HFFc6 (cell line): ENCODE measurements at regions not wholly inside any gene's neighbourhood (a gene's known extent, or its start where the extent isn't known, plus 50 kb on each side); places are given as distances from the start of the nearest gene placed in this dataset.

ENCODE experiments used
- DNase-seq: peaks from one replicate; pipeline ENCODE4 v3.0.0-alpha.2; 2018
- H3K27ac Mint-ChIP-seq: 2 replicates; pipeline ENCODE4 v1.8.0; 2020; ENCODE audit warnings: mild to moderate bottlenecking, mixed read lengths
- H3K27me3 Mint-ChIP-seq: 2 replicates; pipeline ENCODE4 v1.8.0; 2021; ENCODE audit warnings: mild to moderate bottlenecking, moderate library complexity, mixed read lengths; ENCODE audit not compliant: insufficient read depth
- H3K36me3 Mint-ChIP-seq: 2 replicates; pipeline ENCODE4 v1.8.0; 2021; ENCODE audit warnings: low read depth, mixed read lengths
- H3K4me1 Mint-ChIP-seq: 2 replicates; pipeline ENCODE4 v1.8.0; 2020; ENCODE audit warnings: low read depth, mixed read lengths
- H3K4me3 Mint-ChIP-seq: 2 replicates; pipeline ENCODE4 v1.8.0; 2020; ENCODE audit warnings: mild to moderate bottlenecking, moderate library complexity, mixed read lengths
- H3K9me3 Mint-ChIP-seq: 2 replicates; pipeline ENCODE4 v1.8.0; 2020; ENCODE audit warnings: mild to moderate bottlenecking, mixed read lengths
- CTCF ChIP-seq: fragments of 200-600 bp; sonication (generic); IDR thresholded peaks from 2 replicates; pipeline ENCODE4 v1.5.0; 2021; ENCODE audit warnings: antibody characterized with exemption, mild to moderate bottlenecking

DNA sequence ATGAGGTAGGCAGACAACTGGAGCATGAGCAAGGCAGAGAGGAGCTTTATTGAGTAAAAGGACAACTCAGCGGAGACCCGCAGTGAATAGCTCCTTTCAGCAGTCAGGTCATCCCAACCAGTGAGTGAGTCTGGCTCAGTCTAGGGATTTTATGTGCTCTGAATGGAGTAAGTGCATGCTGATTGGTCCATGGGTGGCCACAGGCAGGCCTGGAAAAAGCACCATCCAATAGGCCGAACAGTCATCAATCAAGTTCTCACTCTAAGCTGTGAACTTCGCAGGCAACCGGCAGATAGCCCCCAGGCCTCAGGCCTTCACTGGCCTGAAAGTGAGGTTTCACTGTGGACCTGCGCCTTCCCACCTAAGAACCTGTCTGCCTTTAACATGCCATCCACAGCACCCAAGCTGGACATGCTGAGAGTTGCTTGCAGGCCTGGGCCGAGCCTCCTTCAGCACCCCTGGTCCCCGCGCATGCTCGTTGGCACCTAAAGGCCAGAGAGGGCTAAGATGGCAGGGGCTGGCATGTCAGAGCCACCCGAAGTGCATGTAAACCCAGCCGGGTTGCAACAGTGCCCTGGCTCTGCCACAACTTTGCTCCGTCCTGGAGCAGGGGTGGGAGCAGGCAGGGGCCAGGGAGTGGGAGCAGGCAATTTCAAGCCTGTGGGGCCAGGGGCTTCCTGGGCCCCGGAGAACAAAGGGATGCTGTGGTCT, 698.7 kb downstream of the SLITRK1 start:
- peaks cover 28% of the 10 kb centered on the region for H3K9me3 Mint-ChIP-seq
- peaks cover 11% of the 10 kb centered on the region for H3K4me1 Mint-ChIP-seq
- no peak for DNase-seq
- H3K27ac Mint-ChIP-seq, result no peak overlapping the region
- H3K36me3 Mint-ChIP-seq, result peaks cover 30% of the 10 kb centered on the region
- H3K4me3 Mint-ChIP-seq, result no peak overlapping the region
- no peaks in the 10 kb centered on the region for H3K27me3 Mint-ChIP-seq
- no peak for TF ChIP-seq CTCF

GRCh38 chr13:83182845-83183244, 699.4 kb downstream of the SLITRK1 start:
- Mint-ChIP-seq H3K9me3 (peaks cover 22% of the 10 kb centered on the region), H3K4me3 (no peak overlapping the region), H3K36me3 (peaks cover 22% of the 10 kb centered on the region), H3K27ac (no peak overlapping the region), H3K4me1 (peaks cover 11% of the 10 kb centered on the region), H3K27me3 (no peaks in the 10 kb centered on the region)
- no peak for DNase-seq
- no peak for TF ChIP-seq CTCF

GRCh38 chr13:83178008-83178407, 704.3 kb downstream of the SLITRK1 start:
- Mint-ChIP-seq H3K36me3 (no peaks in the 10 kb centered on the region), H3K4me3 (no peak overlapping the region), H3K27ac (no peak overlapping the region), H3K9me3 (no peaks in the 10 kb centered on the region), H3K4me1 (no peaks in the 10 kb centered on the region), H3K27me3 (no peaks in the 10 kb centered on the region)
- TF ChIP-seq CTCF, result no peak
- DNase-seq, result no peak

- no peak overlapping the region for H3K27ac Mint-ChIP-seq
- H3K36me3 Mint-ChIP-seq, result no peaks in the 10 kb centered on the region; the same call in 1 of the 2 replicates
- no peak overlapping the region for H3K4me3 Mint-ChIP-seq
- H3K27me3 Mint-ChIP-seq, result no peaks in the 10 kb centered on the region
- no peaks in the 10 kb centered on the region for H3K9me3 Mint-ChIP-seq
- no peak for TF ChIP-seq CTCF
- no peaks in the 10 kb centered on the region for H3K4me1 Mint-ChIP-seq
- DNase-seq, result no peak
Measured at GRCh38 chr13:83168590-83168989, 713.7 kb downstream of the SLITRK1 start.

- no peaks in the 10 kb centered on the region for H3K4me1 Mint-ChIP-seq
- H3K9me3 Mint-ChIP-seq, result no peaks in the 10 kb centered on the region
- no peak overlapping the region for H3K4me3 Mint-ChIP-seq
- TF ChIP-seq CTCF, result no peak
- H3K27ac Mint-ChIP-seq, result no peak overlapping the region
- DNase-seq, result no peak
- no peaks in the 10 kb centered on the region for H3K36me3 Mint-ChIP-seq
- H3K27me3 Mint-ChIP-seq, result no peaks in the 10 kb centered on the region
Measured at GRCh38 chr13:83167203-83167602, 715.1 kb downstream of the SLITRK1 start.
